ENCODE measurements at regions not wholly inside any gene's neighbourhood (a gene's known extent, or its start where the extent isn't known, plus 50 kb on each side); places are given as distances from the start of the nearest gene placed in this dataset.
"Not testable (repeated sequence)": the region's sequence is repeated elsewhere in the genome, so short reads cannot be mapped to it uniquely, and the experiment has no call there.

- DNase-seq (ENCODE audit: low spot score) = no peak
- no peaks in the 10 kb centered on the region for H4K20me1 ChIP-seq (ENCODE audit: insufficient read depth, low read length)
- no peaks in the 10 kb centered on the region for H3K36me3 ChIP-seq (ENCODE audit: insufficient read depth, low read length)
- TF ChIP-seq CTCF (conservative IDR thresholded peaks at IDR 0.05; ENCODE audit: low read length) (no peak), EZH2phosphoT487 (IDR thresholded peaks at IDR 0.05; ENCODE audit: borderline replicate concordance, low read depth, low read length) (no peak)
- H3K4me1 ChIP-seq (ENCODE audit: insufficient read depth, low read length, poor library complexity, severe bottlenecking) = no peaks in the 10 kb centered on the region
- no peak overlapping the region for H3K27ac ChIP-seq (ENCODE audit: low read depth, low read length, poor library complexity, severe bottlenecking)
- no peaks in the 10 kb centered on the region for H3K9me3 ChIP-seq (ENCODE audit: low read length)
- CTCF ChIA-PET (ENCODE audit: unreplicated experiment) = no interaction called here
- no peak overlapping the region for H3K4me3 ChIP-seq (ENCODE audit: low read depth, low read length, poor library complexity, severe bottlenecking)
- H3K4me2 ChIP-seq (ENCODE audit: low read length) = no peak overlapping the region
- intact Hi-C loops (cut with micrococcal nuclease; ENCODE audit: unreplicated experiment) = no loop called here
- BruUV-seq (replicated peaks) = no TSS peak
- no peaks in the 10 kb centered on the region for H3K9me2 ChIP-seq (ENCODE audit: insufficient read depth, low read length)
- H3K79me2 ChIP-seq (ENCODE audit: insufficient read depth, low read depth, low read length) = no peaks in the 10 kb centered on the region
- no peak overlapping the region for H2AFZ ChIP-seq (ENCODE audit: low read length)
- POLR2A ChIA-PET = no interaction called here
These were observed 71.0 kb upstream of the THRB start for GRCh38 chr3:24565656-24566055.

- Histone ChIP-seq H3K36me3 (ENCODE audit: insufficient read depth, low read length) (no peaks in the 10 kb centered on the region), H3K27ac (ENCODE audit: low read depth, low read length, poor library complexity, severe bottlenecking) (no peak overlapping the region), H3K9me2 (ENCODE audit: insufficient read depth, low read length) (no peaks in the 10 kb centered on the region), H4K20me1 (ENCODE audit: insufficient read depth, low read length) (no peaks in the 10 kb centered on the region), H3K4me1 (ENCODE audit: insufficient read depth, low read length, poor library complexity, severe bottlenecking) (no peaks in the 10 kb centered on the region), H3K79me2 (ENCODE audit: insufficient read depth, low read depth, low read length) (no peaks in the 10 kb centered on the region), H2AFZ (ENCODE audit: low read length) (no peak overlapping the region), H3K9me3 (ENCODE audit: low read length) (no peaks in the 10 kb centered on the region), H3K4me3 (ENCODE audit: low read depth, low read length, poor library complexity, severe bottlenecking) (no peak overlapping the region), H3K4me2 (ENCODE audit: low read length) (no peak overlapping the region)
- TF ChIP-seq EZH2phosphoT487 (IDR thresholded peaks at IDR 0.05; ENCODE audit: borderline replicate concordance, low read depth, low read length) (no peak), CTCF (conservative IDR thresholded peaks at IDR 0.05; ENCODE audit: low read length) (no peak)
- intact Hi-C loops (cut with micrococcal nuclease; ENCODE audit: unreplicated experiment) = no loop called here
- CTCF ChIA-PET (ENCODE audit: unreplicated experiment) = no interaction called here
- no TSS peak for BruUV-seq (replicated peaks)
- DNase-seq (ENCODE audit: low spot score) = no peak
- POLR2A ChIA-PET = interaction anchor here (0.6 kb wide), 2 partner anchors 92 to 341 kb away, joined by 3 read pairs; no protein-coding TSS in a partner anchor
These were observed 72.3 kb upstream of the THRB start for GRCh38 chr3:24566927-24567326.

GRCh38 chr3:24572409-24572808 is 77.8 kb upstream of the THRB start:
- H3K4me2 ChIP-seq (ENCODE audit: low read length); intact Hi-C loops (cut with micrococcal nuclease; ENCODE audit: unreplicated experiment); BruUV-seq (replicated peaks); POLR2A ChIA-PET; H3K9me3 ChIP-seq (ENCODE audit: low read length); H3K9me2 ChIP-seq (ENCODE audit: insufficient read depth, low read length); H3K79me2 ChIP-seq (ENCODE audit: insufficient read depth, low read depth, low read length); H2AFZ ChIP-seq (ENCODE audit: low read length); H3K36me3 ChIP-seq (ENCODE audit: insufficient read depth, low read length); DNase-seq (ENCODE audit: low spot score); H3K4me3 ChIP-seq (ENCODE audit: low read depth, low read length, poor library complexity, severe bottlenecking); H3K4me1 ChIP-seq (ENCODE audit: insufficient read depth, low read length, poor library complexity, severe bottlenecking); H3K27ac ChIP-seq (ENCODE audit: low read depth, low read length, poor library complexity, severe bottlenecking); H4K20me1 ChIP-seq (ENCODE audit: insufficient read depth, low read length); CTCF ChIA-PET (ENCODE audit: unreplicated experiment): not testable (repeated sequence)

Data from OCI-LY7 (cell line).